Activated CD4-positive, alpha-beta T cell treated with anti-CD3 and anti-CD28 coated beads for 48 hours (primary cell): ENCODE measurements at regions not wholly inside any gene's neighbourhood (a gene's known extent, or its start where the extent isn't known, plus 50 kb on each side); places are given as distances from the start of the nearest gene placed in this dataset.

Experiments
- DNase-seq: peaks from one replicate; pipeline ENCODE4 v3.0.0-alpha.2; 2020

GRCh38 chr3:24853685-24854490 is 359.2 kb upstream of the THRB start:
- DNase-seq = no peak

- no peak for DNase-seq
Observed at GRCh38 chr3:24854748-24855147, 360.1 kb upstream of the THRB start.

- DNase-seq = no peak
Observed at GRCh38 chr3:24857945-24858344, 363.3 kb upstream of the THRB start.

- no peak for DNase-seq
Observed at GRCh38 chr3:24863215-24863614, 368.6 kb upstream of the THRB start.

GRCh38 chr3:24867783-24868182 is 373.1 kb upstream of the THRB start:
- DNase-seq = no peak

- DNase-seq = no peak
Observed at GRCh38 chr3:24881239-24881638, 386.6 kb upstream of the THRB start.

GRCh38 chr3:24886501-24886900 is 391.9 kb upstream of the THRB start:
- DNase-seq = no peak

GRCh38 chr3:24890012-24890411 is 395.4 kb upstream of the THRB start:
- DNase-seq = no peak

GRCh38 chr3:24899373-24899772 is 404.7 kb upstream of the THRB start:
- no peak for DNase-seq

GRCh38 chr3:24899901-24900603 is 405.4 kb upstream of the THRB start:
- DNase-seq = no peak

- DNase-seq = no peak
Observed at GRCh38 chr3:24905266-24905665, 410.6 kb upstream of the THRB start.

GRCh38 chr3:24907106-24907505 is 412.5 kb upstream of the THRB start:
- DNase-seq = no peak

- DNase-seq = no peak
Observed at GRCh38 chr3:24911076-24911475, 416.4 kb upstream of the THRB start.

GRCh38 chr3:24915639-24916038 is 421.0 kb upstream of the THRB start:
- no peak for DNase-seq

GRCh38 chr3:24917908-24918307 is 423.3 kb upstream of the THRB start:
- DNase-seq = no peak

GRCh38 chr3:24923570-24923969 is 428.9 kb upstream of the THRB start:
- no peak for DNase-seq

- DNase-seq = no peak
Observed at GRCh38 chr3:24929521-24929920, 434.9 kb upstream of the THRB start.

- DNase-seq = no peak
Observed at GRCh38 chr3:24933401-24933800, 438.8 kb upstream of the THRB start.

- no peak for DNase-seq
Observed at GRCh38 chr3:24936574-24936973, 441.9 kb upstream of the THRB start.

GRCh38 chr3:24937228-24937627 is 442.6 kb upstream of the THRB start:
- no peak for DNase-seq

- DNase-seq = no peak
Observed at GRCh38 chr3:24937780-24938179, 443.1 kb upstream of the THRB start.

GRCh38 chr3:24943961-24944360 is 449.3 kb upstream of the THRB start:
- no peak for DNase-seq

GRCh38 chr3:24944805-24945520 is 450.3 kb upstream of the THRB start:
- DNase-seq = no peak

- DNase-seq = no peak
Observed at GRCh38 chr3:24945563-24945962, 450.9 kb upstream of the THRB start.
